GM18505 (cell line): ENCODE measurements at regions not wholly inside any gene's neighbourhood (a gene's known extent, or its start where the extent isn't known, plus 50 kb on each side); places are given as distances from the start of the nearest gene placed in this dataset.

Experiments used
- ATAC-seq: cut with Tn5 transposase; IDR thresholded peaks from one replicate; pipeline ENCODE4 v1.9.1; 2021; ENCODE audit not compliant: unreplicated experiment
- POLR2A ChIP-seq: IDR thresholded peaks from 4 replicates; pipeline ENCODE4 v1.6.1; 2011; ENCODE audit warnings: borderline replicate concordance; ENCODE audit not compliant: insufficient read depth, insufficient read length; ENCODE audit errors: extremely low read depth

- ATAC-seq = no peak
- TF ChIP-seq POLR2A = no peak
Observed at GRCh38 chr6:102300350-102300749, 906.8 kb downstream of the GRIK2 start.

GRCh38 chr6:102298051-102298450 is 904.5 kb downstream of the GRIK2 start:
- ATAC-seq = no peak
- TF ChIP-seq POLR2A = no peak
